ENCODE measurements at regions not wholly inside any gene's neighbourhood (a gene's known extent, or its start where the extent isn't known, plus 50 kb on each side); places are given as distances from the start of the nearest gene placed in this dataset.

GRCh38 chrX:137171626-137172025, 137.8 kb upstream of the GPR101 start:
- TF ChIP-seq, protein P1, sequence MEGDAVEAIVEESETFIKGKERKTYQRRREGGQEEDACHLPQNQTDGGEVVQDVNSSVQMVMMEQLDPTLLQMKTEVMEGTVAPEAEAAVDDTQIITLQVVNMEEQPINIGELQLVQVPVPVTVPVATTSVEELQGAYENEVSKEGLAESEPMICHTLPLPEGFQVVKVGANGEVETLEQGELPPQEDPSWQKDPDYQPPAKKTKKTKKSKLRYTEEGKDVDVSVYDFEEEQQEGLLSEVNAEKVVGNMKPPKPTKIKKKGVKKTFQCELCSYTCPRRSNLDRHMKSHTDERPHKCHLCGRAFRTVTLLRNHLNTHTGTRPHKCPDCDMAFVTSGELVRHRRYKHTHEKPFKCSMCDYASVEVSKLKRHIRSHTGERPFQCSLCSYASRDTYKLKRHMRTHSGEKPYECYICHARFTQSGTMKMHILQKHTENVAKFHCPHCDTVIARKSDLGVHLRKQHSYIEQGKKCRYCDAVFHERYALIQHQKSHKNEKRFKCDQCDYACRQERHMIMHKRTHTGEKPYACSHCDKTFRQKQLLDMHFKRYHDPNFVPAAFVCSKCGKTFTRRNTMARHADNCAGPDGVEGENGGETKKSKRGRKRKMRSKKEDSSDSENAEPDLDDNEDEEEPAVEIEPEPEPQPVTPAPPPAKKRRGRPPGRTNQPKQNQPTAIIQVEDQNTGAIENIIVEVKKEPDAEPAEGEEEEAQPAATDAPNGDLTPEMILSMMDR (IDR thresholded peaks at IDR 0.05; ENCODE audit: insufficient read depth, low read depth, low read length): no peak
- no peak for TF ChIP-seq EZH2 (IDR thresholded peaks at IDR 0.05; ENCODE audit: insufficient read depth, low read length)
